Fibroblast of lung (primary cell): ENCODE measurements at regions not wholly inside any gene's neighbourhood (a gene's known extent, or its start where the extent isn't known, plus 50 kb on each side); places are given as distances from the start of the nearest gene placed in this dataset.
A peak's percentile ranks its signal among the peaks of the same experiment; 100 is the strongest.

ENCODE experiments used
- DNase-seq, 2 donors: peaks; one replicate each; pipeline versions ENCODE4 v3.0.0 to v3.0.0-alpha.2; 2010; ENCODE audit warnings: low read depth in 2 of 2
- H2AFZ ChIP-seq: 2 replicates; pipeline ENCODE4 v1.5.1; 2012; ENCODE audit warnings: low read length, control low read depth, inconsistent platforms
- H3K27ac ChIP-seq: 2 replicates; pipeline ENCODE4 v1.5.1; 2011; ENCODE audit warnings: low read length, control low read depth; ENCODE audit not compliant: insufficient read depth
- H3K27me3 ChIP-seq: 2 replicates; pipeline ENCODE4 v1.5.1; 2011; ENCODE audit warnings: mild to moderate bottlenecking, low read length; ENCODE audit not compliant: control insufficient read depth, insufficient read depth
- H3K36me3 ChIP-seq: 2 replicates; pipeline ENCODE4 v1.5.1; 2011; ENCODE audit warnings: low read length; ENCODE audit not compliant: control insufficient read depth, insufficient read depth
- H3K4me1 ChIP-seq: 2 replicates; pipeline ENCODE4 v1.5.1; 2011; ENCODE audit warnings: low read length; ENCODE audit not compliant: control insufficient read depth, insufficient read depth; ENCODE audit errors: extremely low read depth
- H3K4me2 ChIP-seq: 2 replicates; pipeline ENCODE4 v1.5.1; 2011; ENCODE audit warnings: low read length, control low read depth; ENCODE audit not compliant: insufficient read depth; ENCODE audit errors: extremely low read depth
- H3K4me3 ChIP-seq, 4 experiments: fragments of 200-600 bp in 1 of 4; sonication (generic) in 1 of 4; replicated peaks in 1 of 4; 2 replicates each; pipeline ENCODE4 v1.5.1; 2011 to 2016; ENCODE audit warnings: low read length in 4 of 4, low read depth in 3 of 4, mild to moderate bottlenecking in 3 of 4, control low read depth in 2 of 4, inconsistent platforms in 1 of 4, mixed read lengths in 1 of 4; ENCODE audit not compliant: insufficient read depth in 1 of 4; ENCODE audit errors: control extremely low read depth in 1 of 4
- H3K79me2 ChIP-seq: 2 replicates; pipeline ENCODE4 v1.5.1; 2012; ENCODE audit warnings: mild to moderate bottlenecking, low read length, inconsistent platforms; ENCODE audit not compliant: control insufficient read depth, insufficient read depth
- H3K9ac ChIP-seq: 2 replicates; pipeline ENCODE4 v1.5.1; 2011; ENCODE audit warnings: mild to moderate bottlenecking, low read length, control low read depth; ENCODE audit not compliant: insufficient read depth
- H3K9me3 ChIP-seq: 2 replicates; pipeline ENCODE4 v1.5.1; 2012; ENCODE audit warnings: low read depth, low read length; ENCODE audit not compliant: control insufficient read depth, insufficient read depth
- H4K20me1 ChIP-seq: 2 replicates; pipeline ENCODE4 v1.5.1; 2011; ENCODE audit warnings: low read length; ENCODE audit not compliant: control insufficient read depth, insufficient read depth; ENCODE audit errors: extremely low read depth
- CTCF ChIP-seq, 2 donors: IDR thresholded peaks in 1 of 2; conservative IDR thresholded peaks in 1 of 2; 1 replicate in 1 of 2; 2 replicates in 1 of 2; pipeline ENCODE4 v1.5.1; 2011 to 2012; ENCODE audit warnings: low read length in 2 of 2, control low read depth in 1 of 2, inconsistent platforms in 1 of 2, low read depth in 1 of 2, mild to moderate bottlenecking in 1 of 2
- EZH2 ChIP-seq: IDR thresholded peaks from 2 replicates; pipeline ENCODE4 v1.5.1; 2012; ENCODE audit warnings: low read length, control low read depth, mild to moderate bottlenecking; ENCODE audit errors: missing control alignments

GRCh38 chr2:59389240-59389639, 1148.1 kb upstream of the FANCL start:
- H2AFZ ChIP-seq, result no peak overlapping the region
- H3K27me3 ChIP-seq, result no peaks in the 10 kb centered on the region
- H3K9ac ChIP-seq, result no peak overlapping the region
- H3K4me2 ChIP-seq, result no peak overlapping the region
- no peaks in the 10 kb centered on the region for H3K9me3 ChIP-seq
- DNase-seq, result peak in 1 of 2 donors; percentile 4
- H3K79me2 ChIP-seq, result no peaks in the 10 kb centered on the region
- no peak overlapping the region for H3K27ac ChIP-seq
- TF ChIP-seq EZH2 (no peak), CTCF (conservative IDR thresholded peaks at IDR 0.05 in 1 of 2, IDR thresholded peaks at IDR 0.05 in 1 of 2; ENCODE audit: low read depth in 1 of 2, low read length in 2 of 2) (no peak)
- no peak overlapping the region for H3K4me3 ChIP-seq
- H3K4me1 ChIP-seq, result no peaks in the 10 kb centered on the region
- no peaks in the 10 kb centered on the region for H3K36me3 ChIP-seq
- H4K20me1 ChIP-seq, result no peaks in the 10 kb centered on the region

- no peak overlapping the region for H3K4me2 ChIP-seq
- no peak overlapping the region for H3K4me3 ChIP-seq
- no peaks in the 10 kb centered on the region for H3K79me2 ChIP-seq
- H3K36me3 ChIP-seq, result no peaks in the 10 kb centered on the region
- H2AFZ ChIP-seq, result no peak overlapping the region
- no peaks in the 10 kb centered on the region for H4K20me1 ChIP-seq
- H3K27me3 ChIP-seq, result no peaks in the 10 kb centered on the region
- no peak overlapping the region for H3K27ac ChIP-seq
- TF ChIP-seq EZH2 (no peak), CTCF (conservative IDR thresholded peaks at IDR 0.05 in 1 of 2, IDR thresholded peaks at IDR 0.05 in 1 of 2; ENCODE audit: low read depth in 1 of 2, low read length in 2 of 2) (no peak)
- no peak for DNase-seq
- no peak overlapping the region for H3K9ac ChIP-seq
- no peaks in the 10 kb centered on the region for H3K4me1 ChIP-seq
- H3K9me3 ChIP-seq, result no peaks in the 10 kb centered on the region
Observed at GRCh38 chr2:59385971-59386370, 1144.8 kb upstream of the FANCL start.

GRCh38 chr2:59383473-59383872, 1142.3 kb upstream of the FANCL start:
- no peak overlapping the region for H3K4me2 ChIP-seq
- no peaks in the 10 kb centered on the region for H3K4me1 ChIP-seq
- H3K27me3 ChIP-seq, result no peaks in the 10 kb centered on the region
- no peak overlapping the region for H3K4me3 ChIP-seq
- TF ChIP-seq CTCF (conservative IDR thresholded peaks at IDR 0.05 in 1 of 2, IDR thresholded peaks at IDR 0.05 in 1 of 2; ENCODE audit: low read depth in 1 of 2, low read length in 2 of 2), result no peak
- TF ChIP-seq EZH2, result no peak
- no peaks in the 10 kb centered on the region for H3K9me3 ChIP-seq
- H3K9ac ChIP-seq, result no peak overlapping the region
- no peaks in the 10 kb centered on the region for H4K20me1 ChIP-seq
- no peak for DNase-seq
- H3K79me2 ChIP-seq, result no peaks in the 10 kb centered on the region
- H3K36me3 ChIP-seq, result no peaks in the 10 kb centered on the region
- no peak overlapping the region for H3K27ac ChIP-seq
- no peak overlapping the region for H2AFZ ChIP-seq
